ENCODE measurements at regions not wholly inside any gene's neighbourhood (a gene's known extent, or its start where the extent isn't known, plus 50 kb on each side); places are given as distances from the start of the nearest gene placed in this dataset.

- intact Hi-C loops (cut with DNase I), result no loop called here
- no peaks in the 10 kb centered on the region for H3K9me3 ChIP-seq
Measured at GRCh38 chr21:23804866-23805265, 1802.4 kb downstream of the MRPL39 start.

GRCh38 chr21:23801292-23801691 lies 1806.0 kb downstream of the MRPL39 start:
- intact Hi-C loops (cut with DNase I), result no loop called here
- no peak for TF ChIP-seq CTCF (IDR thresholded peaks at IDR 0.05)
- H3K27ac ChIP-seq, result no peak overlapping the region
- DNase-seq (no peak), ATAC-seq (no peak)
- no peak overlapping the region for H3K4me3 ChIP-seq
- H3K27me3 ChIP-seq, result no peaks in the 10 kb centered on the region
- no peaks in the 10 kb centered on the region for H3K36me3 ChIP-seq
- H3K9me3 ChIP-seq, result no peaks in the 10 kb centered on the region
- H3K4me1 ChIP-seq, result no peaks in the 10 kb centered on the region

More at GRCh38 chr21:23804866-23805265, 1802.4 kb downstream of the MRPL39 start:
- Histone ChIP-seq H3K36me3 (no peaks in the 10 kb centered on the region), H3K4me1 (no peaks in the 10 kb centered on the region), H3K27ac (no peak overlapping the region), H3K4me3 (no peak overlapping the region), H3K27me3 (no peaks in the 10 kb centered on the region)
- no peak for DNase-seq
- TF ChIP-seq CTCF (IDR thresholded peaks at IDR 0.05), result no peak
- ATAC-seq, result no peak

- no peak overlapping the region for H3K4me3 ChIP-seq
- no peak overlapping the region for H3K27ac ChIP-seq
- no peak for DNase-seq
- H3K4me1 ChIP-seq, result no peaks in the 10 kb centered on the region
- H3K9me3 ChIP-seq, result no peaks in the 10 kb centered on the region
- no peaks in the 10 kb centered on the region for H3K36me3 ChIP-seq
- intact Hi-C loops (cut with DNase I), result no loop called here
- no peaks in the 10 kb centered on the region for H3K27me3 ChIP-seq
- TF ChIP-seq CTCF (IDR thresholded peaks at IDR 0.05), result no peak
- no peak for ATAC-seq
Measured at GRCh38 chr21:23799376-23799775, 1807.9 kb downstream of the MRPL39 start.

- H3K4me1 ChIP-seq, result no peaks in the 10 kb centered on the region
- no peak overlapping the region for H3K4me3 ChIP-seq
- DNase-seq (no peak), ATAC-seq (no peak)
- intact Hi-C loops (cut with DNase I), result no loop called here
- H3K36me3 ChIP-seq, result no peaks in the 10 kb centered on the region
- TF ChIP-seq CTCF (IDR thresholded peaks at IDR 0.05), result no peak
- no peak overlapping the region for H3K27ac ChIP-seq
- no peaks in the 10 kb centered on the region for H3K27me3 ChIP-seq
- no peaks in the 10 kb centered on the region for H3K9me3 ChIP-seq
Measured at GRCh38 chr21:23792300-23792699, 1815.0 kb downstream of the MRPL39 start.

- H3K27ac ChIP-seq, result no peak overlapping the region
- H3K9me3 ChIP-seq, result no peaks in the 10 kb centered on the region
- H3K36me3 ChIP-seq, result no peaks in the 10 kb centered on the region
- TF ChIP-seq CTCF (IDR thresholded peaks at IDR 0.05), result no peak
- ATAC-seq, result no peak
- H3K4me1 ChIP-seq, result no peaks in the 10 kb centered on the region
- intact Hi-C loops (cut with DNase I), result no loop called here
- no peak for DNase-seq
- H3K4me3 ChIP-seq, result no peak overlapping the region
- no peaks in the 10 kb centered on the region for H3K27me3 ChIP-seq
Measured at GRCh38 chr21:23789864-23790263, 1817.4 kb downstream of the MRPL39 start.

GRCh38 chr21:23780326-23780725 lies 1827.0 kb downstream of the MRPL39 start:
- Histone ChIP-seq H3K27me3 (no peaks in the 10 kb centered on the region), H3K36me3 (no peaks in the 10 kb centered on the region), H3K27ac (no peak overlapping the region), H3K9me3 (no peaks in the 10 kb centered on the region), H3K4me3 (no peak overlapping the region), H3K4me1 (no peaks in the 10 kb centered on the region)
- ATAC-seq (no peak), DNase-seq (no peak)
- intact Hi-C loops (cut with DNase I), result no loop called here
- no peak for TF ChIP-seq CTCF (IDR thresholded peaks at IDR 0.05)
